GM12801 (cell line): ENCODE measurements at regions not wholly inside any gene's neighbourhood (a gene's known extent, or its start where the extent isn't known, plus 50 kb on each side); places are given as distances from the start of the nearest gene placed in this dataset.

Experiments used
- CTCF ChIP-seq: IDR thresholded peaks from one replicate; pipeline ENCODE4 v1.5.1; 2011; ENCODE audit warnings: control low read depth; ENCODE audit not compliant: insufficient read length; ENCODE audit errors: extremely low read depth

DNA sequence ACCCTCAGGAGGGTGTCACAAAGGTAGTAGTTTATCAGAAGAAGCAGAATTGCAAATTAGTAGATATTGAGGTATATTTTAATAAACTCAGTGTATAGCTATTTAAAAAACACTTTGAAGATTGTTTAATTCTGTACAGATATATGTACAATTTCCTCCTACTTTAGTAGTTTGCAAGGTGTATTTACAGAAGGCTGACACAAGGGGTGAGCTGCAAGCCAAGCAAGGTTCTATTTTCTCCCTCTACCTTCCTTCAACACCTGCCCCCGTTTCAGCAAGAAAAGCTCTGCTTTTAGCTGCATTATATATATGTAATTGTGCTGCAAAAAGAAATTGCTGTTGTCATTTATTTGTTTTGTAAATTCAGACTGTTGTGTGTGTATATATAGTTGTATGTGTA is 674.2 kb upstream of the PKN2 start:
- no peak for TF ChIP-seq CTCF

DNA sequence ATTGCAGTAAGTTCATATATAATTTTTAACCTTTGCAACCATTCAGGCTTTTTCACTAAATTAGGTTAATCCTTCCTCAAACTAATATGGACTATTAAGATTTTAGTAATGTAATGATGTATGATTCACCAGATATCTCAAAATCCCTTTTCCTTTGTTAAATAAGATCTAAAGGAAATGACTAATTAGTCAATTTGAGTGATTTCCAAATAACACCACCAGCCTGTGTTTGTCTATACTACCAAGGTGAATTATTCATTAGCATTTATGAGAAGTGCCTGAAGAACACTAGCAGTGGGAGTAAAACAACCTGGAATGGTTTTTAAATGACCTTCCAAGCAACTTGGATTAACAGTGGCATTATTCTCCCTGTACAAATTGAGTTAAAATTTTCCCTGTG is 670.6 kb upstream of the PKN2 start:
- TF ChIP-seq CTCF = no peak

- TF ChIP-seq CTCF = no peak
These were observed 669.9 kb upstream of the PKN2 start for GRCh38 chr1:88014131-88014530.

- no peak for TF ChIP-seq CTCF
These were observed 667.1 kb upstream of the PKN2 start for GRCh38 chr1:88016947-88017346.

GRCh38 chr1:88021529-88021928 is 662.5 kb upstream of the PKN2 start:
- no peak for TF ChIP-seq CTCF

GRCh38 chr1:88022516-88022915 is 661.6 kb upstream of the PKN2 start:
- no peak for TF ChIP-seq CTCF

DNA sequence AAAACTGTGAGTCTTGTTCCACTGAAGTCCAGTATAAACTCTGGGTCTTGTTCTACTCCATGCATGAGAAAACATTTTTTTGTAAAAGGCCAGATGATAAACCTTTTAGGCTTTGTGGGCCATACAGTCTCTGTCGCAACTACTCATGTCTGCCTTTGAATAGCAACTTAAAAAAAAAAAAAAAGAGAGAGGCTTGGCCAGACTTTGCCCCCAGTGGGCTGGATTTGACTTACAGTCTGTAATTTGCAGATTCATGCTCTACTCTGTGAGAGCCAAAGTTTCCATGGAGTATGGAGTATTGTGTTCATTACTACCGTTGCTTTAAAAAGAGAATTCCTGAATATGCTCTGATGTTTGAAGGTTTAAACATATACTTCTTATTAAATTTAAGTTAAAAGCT is 654.9 kb upstream of the PKN2 start:
- no peak for TF ChIP-seq CTCF

GRCh38 chr1:88029899-88030298 is 654.2 kb upstream of the PKN2 start:
- no peak for TF ChIP-seq CTCF
